ENCODE measurements at regions not wholly inside any gene's neighbourhood (a gene's known extent, or its start where the extent isn't known, plus 50 kb on each side); places are given as distances from the start of the nearest gene placed in this dataset.

GRCh38 chr4:85391589-85392410, 83.2 kb upstream of the ARHGAP24 start:
- TF ChIP-seq CTCF (IDR thresholded peaks at IDR 0.05; ENCODE audit: insufficient read depth, low read depth, low read length) (no peak), EZH2 (IDR thresholded peaks at IDR 0.05; ENCODE audit: insufficient read depth, low read length) (no peak)
